ENCODE measurements at regions not wholly inside any gene's neighbourhood (a gene's known extent, or its start where the extent isn't known, plus 50 kb on each side); places are given as distances from the start of the nearest gene placed in this dataset.
A peak's percentile ranks its signal among the peaks of the same experiment; 100 is the strongest.

GRCh38 chr17:83176623-83177583, 97.5 kb downstream of the METRNL start:
- Histone ChIP-seq H3K9me3 (no peaks in the 10 kb centered on the region), H3K27me3 (no peaks in the 10 kb centered on the region), H3K4me3 (no peak overlapping the region), H3K4me1 (no peaks in the 10 kb centered on the region), H3K36me3 (no peaks in the 10 kb centered on the region), H3K27ac (no peak overlapping the region)
- peak; percentile 44 for DNase-seq (ENCODE audit: low spot score)
- no peak for TF ChIP-seq CTCF (IDR thresholded peaks at IDR 0.05)

GRCh38 chr17:83177611-83178532, 98.5 kb downstream of the METRNL start:
- no peak for TF ChIP-seq CTCF (IDR thresholded peaks at IDR 0.05)
- Histone ChIP-seq H3K4me1 (peaks cover 0 to under 1% of the 10 kb centered on the region in 2 donors), H3K36me3 (no peaks in the 10 kb centered on the region), H3K9me3 (no peaks in the 10 kb centered on the region), H3K27me3 (no peaks in the 10 kb centered on the region), H3K4me3 (no peak overlapping the region), H3K27ac (no peak overlapping the region)
- peak; percentile 52 for DNase-seq (ENCODE audit: low spot score)

- peaks cover 0 to 9% of the 10 kb centered on the region in 2 donors for H3K4me1 ChIP-seq
- H3K27me3 ChIP-seq, result no peaks in the 10 kb centered on the region
- TF ChIP-seq CTCF (IDR thresholded peaks at IDR 0.05), result no peak
- H3K9me3 ChIP-seq, result no peaks in the 10 kb centered on the region
- H3K27ac ChIP-seq, result no peak overlapping the region
- peak; percentile 51 for DNase-seq (ENCODE audit: low spot score)
- no peak overlapping the region for H3K4me3 ChIP-seq
- H3K36me3 ChIP-seq, result no peaks in the 10 kb centered on the region
Measured at GRCh38 chr17:83178533-83179304, 99.3 kb downstream of the METRNL start.

- no peak for TF ChIP-seq CTCF (IDR thresholded peaks at IDR 0.05)
- H3K4me3 ChIP-seq, result no peak overlapping the region
- H3K27me3 ChIP-seq, result no peaks in the 10 kb centered on the region
- H3K27ac ChIP-seq, result no peak overlapping the region
- no peaks in the 10 kb centered on the region for H3K9me3 ChIP-seq
- peaks cover 0 to 16% of the 10 kb centered on the region in 2 donors for H3K4me1 ChIP-seq
- H3K36me3 ChIP-seq, result no peaks in the 10 kb centered on the region
- DNase-seq (ENCODE audit: low spot score), result peak; percentile 54
Measured at GRCh38 chr17:83179374-83179773, 100.0 kb downstream of the METRNL start.

- peak; percentile 50 for DNase-seq (ENCODE audit: low spot score)
- H3K36me3 ChIP-seq, result no peaks in the 10 kb centered on the region
- H3K9me3 ChIP-seq, result no peaks in the 10 kb centered on the region
- H3K4me3 ChIP-seq, result no peak overlapping the region
- H3K27ac ChIP-seq, result no peak overlapping the region
- no peaks in the 10 kb centered on the region for H3K27me3 ChIP-seq
- no peak for TF ChIP-seq CTCF (IDR thresholded peaks at IDR 0.05)
- peaks cover 0 to 17% of the 10 kb centered on the region in 2 donors for H3K4me1 ChIP-seq
Measured at GRCh38 chr17:83179811-83180210, 100.4 kb downstream of the METRNL start.
